Activated T-helper 1 cell treated with Interleukin-2 at 50 U/mL for 16 hours (primary cell): ENCODE measurements at regions not wholly inside any gene's neighbourhood (a gene's known extent, or its start where the extent isn't known, plus 50 kb on each side); places are given as distances from the start of the nearest gene placed in this dataset.
"Not testable (repeated sequence)": the region's sequence is repeated elsewhere in the genome, so short reads cannot be mapped to it uniquely, and the experiment has no call there.

ENCODE experiments used
- DNase-seq: peaks from one replicate; pipeline ENCODE4 v3.0.0-alpha.2; 2020; ENCODE audit warnings: low read depth

GRCh38 chr9:109976303-109976702 is 196.3 kb downstream of the PALM2AKAP2 start:
- DNase-seq: no peak

GRCh38 chr9:109977521-109977920 is 197.5 kb downstream of the PALM2AKAP2 start:
- no peak for DNase-seq

- no peak for DNase-seq
Observed at GRCh38 chr9:109981091-109981490, 201.1 kb downstream of the PALM2AKAP2 start.

GRCh38 chr9:109986521-109986991 is 206.6 kb downstream of the PALM2AKAP2 start:
- DNase-seq: no peak

- no peak for DNase-seq
Observed at GRCh38 chr9:109989296-109989695, 209.3 kb downstream of the PALM2AKAP2 start.

- DNase-seq: no peak
Observed at GRCh38 chr9:109990541-109990940, 210.5 kb downstream of the PALM2AKAP2 start.

- no peak for DNase-seq
Observed at GRCh38 chr9:109992293-109992692, 212.3 kb downstream of the PALM2AKAP2 start.

- no peak for DNase-seq
Observed at GRCh38 chr9:109993250-109993978, 213.4 kb downstream of the PALM2AKAP2 start.

- DNase-seq: no peak
Observed at GRCh38 chr9:109994141-109994540, 213.8 kb downstream of the C9orf152 start.

- no peak for DNase-seq
Observed at GRCh38 chr9:109996936-109997580, 210.9 kb downstream of the C9orf152 start.

GRCh38 chr9:109997682-109998081 is 210.3 kb downstream of the C9orf152 start:
- no peak for DNase-seq

GRCh38 chr9:110005521-110005920 is 202.4 kb downstream of the C9orf152 start:
- DNase-seq: peak; percentile 37

- DNase-seq: no peak
Observed at GRCh38 chr9:110006657-110007056, 201.3 kb downstream of the C9orf152 start.

GRCh38 chr9:110007477-110008270 is 200.3 kb downstream of the C9orf152 start:
- DNase-seq: no peak

- no peak for DNase-seq
Observed at GRCh38 chr9:110008663-110009062, 199.3 kb downstream of the C9orf152 start.

- no peak for DNase-seq
Observed at GRCh38 chr9:110011628-110012320, 196.2 kb downstream of the C9orf152 start.

GRCh38 chr9:110013064-110013463 is 194.9 kb downstream of the C9orf152 start:
- no peak for DNase-seq

GRCh38 chr9:110015759-110016158 is 192.2 kb downstream of the C9orf152 start:
- no peak for DNase-seq

- DNase-seq: no peak
Observed at GRCh38 chr9:110016340-110016739, 191.6 kb downstream of the C9orf152 start.

GRCh38 chr9:110020216-110020615 is 187.7 kb downstream of the C9orf152 start:
- not testable (repeated sequence) for DNase-seq

- no peak for DNase-seq
Observed at GRCh38 chr9:110021891-110022290, 186.1 kb downstream of the C9orf152 start.

GRCh38 chr9:110023221-110023620 is 184.7 kb downstream of the C9orf152 start:
- not testable (repeated sequence) for DNase-seq
